GM06990 (cell line): ENCODE measurements at regions not wholly inside any gene's neighbourhood (a gene's known extent, or its start where the extent isn't known, plus 50 kb on each side); places are given as distances from the start of the nearest gene placed in this dataset.

Experiments
- DNase-seq: peaks from one replicate; pipeline ENCODE4 v3.0.0-alpha.2; 2011; ENCODE audit not compliant: insufficient read length; ENCODE audit errors: extremely low read depth
- H3K27me3 ChIP-seq: replicated peaks from 2 replicates; pipeline ENCODE4 v1.6.0; 2011; ENCODE audit warnings: low read length; ENCODE audit not compliant: control insufficient read depth, insufficient read depth
- H3K36me3 ChIP-seq: 2 replicates; pipeline ENCODE4 v1.5.1; 2011; ENCODE audit warnings: low read length; ENCODE audit not compliant: control insufficient read depth, insufficient read depth
- H3K4me3 ChIP-seq: replicated peaks from 2 replicates; pipeline ENCODE4 v1.5.1; 2011; ENCODE audit warnings: low read depth, mild to moderate bottlenecking, control low read depth, low read length
- TF ChIP-seq, protein P1 (sequence below): IDR thresholded peaks from 2 replicates; pipeline ENCODE4 v1.5.1; 2011; ENCODE audit warnings: low read length, control low read depth, mild to moderate bottlenecking, inconsistent platforms; ENCODE audit not compliant: insufficient read depth, poor library complexity, severe bottlenecking

DNA sequence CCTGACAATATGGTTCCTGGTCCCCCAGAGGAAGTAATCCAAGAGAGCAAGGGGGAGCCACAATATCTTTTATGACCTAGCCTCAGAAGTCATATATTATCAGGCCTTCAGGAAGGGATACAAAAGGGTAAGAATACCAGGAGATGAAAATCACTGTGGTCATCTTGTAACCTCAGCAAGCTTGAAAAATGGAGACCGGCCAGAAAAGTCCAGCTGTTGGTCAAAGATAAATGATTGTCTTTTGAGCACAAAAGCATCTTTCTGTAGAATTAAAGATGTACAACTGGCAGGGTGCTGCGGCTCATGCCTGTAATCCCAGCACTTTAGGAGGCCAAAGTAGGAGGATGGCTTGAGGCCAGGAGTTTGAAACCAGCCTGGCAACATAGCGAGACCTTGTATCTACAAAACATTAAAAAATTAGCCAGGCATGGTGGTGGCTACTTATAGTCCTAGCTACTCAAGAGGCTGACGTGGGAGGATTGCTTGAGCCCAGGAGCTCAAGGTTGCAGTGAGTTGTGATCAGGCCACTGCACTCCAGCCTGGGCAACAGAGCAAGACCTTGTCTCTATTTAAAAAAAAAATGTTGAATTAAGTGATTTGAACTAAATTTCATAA lies 118.0 kb upstream of the MARCKS start:
- TF ChIP-seq, protein P1, sequence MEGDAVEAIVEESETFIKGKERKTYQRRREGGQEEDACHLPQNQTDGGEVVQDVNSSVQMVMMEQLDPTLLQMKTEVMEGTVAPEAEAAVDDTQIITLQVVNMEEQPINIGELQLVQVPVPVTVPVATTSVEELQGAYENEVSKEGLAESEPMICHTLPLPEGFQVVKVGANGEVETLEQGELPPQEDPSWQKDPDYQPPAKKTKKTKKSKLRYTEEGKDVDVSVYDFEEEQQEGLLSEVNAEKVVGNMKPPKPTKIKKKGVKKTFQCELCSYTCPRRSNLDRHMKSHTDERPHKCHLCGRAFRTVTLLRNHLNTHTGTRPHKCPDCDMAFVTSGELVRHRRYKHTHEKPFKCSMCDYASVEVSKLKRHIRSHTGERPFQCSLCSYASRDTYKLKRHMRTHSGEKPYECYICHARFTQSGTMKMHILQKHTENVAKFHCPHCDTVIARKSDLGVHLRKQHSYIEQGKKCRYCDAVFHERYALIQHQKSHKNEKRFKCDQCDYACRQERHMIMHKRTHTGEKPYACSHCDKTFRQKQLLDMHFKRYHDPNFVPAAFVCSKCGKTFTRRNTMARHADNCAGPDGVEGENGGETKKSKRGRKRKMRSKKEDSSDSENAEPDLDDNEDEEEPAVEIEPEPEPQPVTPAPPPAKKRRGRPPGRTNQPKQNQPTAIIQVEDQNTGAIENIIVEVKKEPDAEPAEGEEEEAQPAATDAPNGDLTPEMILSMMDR, result no peak
- Histone ChIP-seq H3K4me3 (no peak overlapping the region), H3K27me3 (no peaks in the 10 kb centered on the region), H3K36me3 (no peaks in the 10 kb centered on the region)
- DNase-seq, result no peak

DNA sequence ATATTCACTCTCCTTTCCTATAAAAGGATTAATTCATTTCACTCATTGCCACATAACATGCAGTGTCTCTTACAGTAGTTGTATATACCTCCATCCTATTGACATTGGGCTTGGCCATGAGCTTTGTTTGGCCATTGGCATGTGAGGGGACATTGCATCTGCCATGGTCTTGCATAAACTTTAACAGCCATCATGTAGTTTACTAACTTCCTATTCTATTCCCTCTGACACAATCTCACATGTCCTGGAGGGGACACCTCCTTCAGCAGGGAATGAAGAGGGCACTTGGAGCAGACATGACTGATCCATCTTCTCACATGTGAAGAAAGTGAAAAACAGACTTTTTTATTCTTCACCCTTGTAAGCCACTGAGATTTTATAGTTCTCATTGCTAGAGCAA lies 115.5 kb upstream of the MARCKS start:
- H3K36me3 ChIP-seq, result no peaks in the 10 kb centered on the region
- DNase-seq, result no peak
- no peak overlapping the region for H3K4me3 ChIP-seq
- TF ChIP-seq, protein P1, result no peak
- no peaks in the 10 kb centered on the region for H3K27me3 ChIP-seq

DNA sequence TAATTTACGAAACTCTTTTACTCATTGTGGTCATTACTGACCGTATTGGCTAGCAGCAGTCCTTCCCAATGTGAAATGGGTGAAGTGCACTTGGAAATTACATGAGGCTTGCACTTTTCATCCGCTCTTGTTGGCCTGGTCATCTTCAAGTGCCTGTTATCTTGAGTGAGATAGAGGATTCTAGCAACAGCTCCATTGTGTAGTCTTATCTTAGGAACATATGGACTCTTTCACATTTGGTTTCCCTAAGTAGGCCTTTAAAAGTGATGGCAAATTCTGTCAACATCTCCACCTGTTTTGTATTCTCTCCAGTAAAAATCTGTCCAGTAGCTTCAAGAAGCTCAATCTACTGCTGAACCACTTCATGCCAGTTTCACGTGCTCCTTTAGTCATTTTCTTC lies 114.8 kb upstream of the MARCKS start:
- no peaks in the 10 kb centered on the region for H3K27me3 ChIP-seq
- no peak overlapping the region for H3K4me3 ChIP-seq
- no peak for DNase-seq
- H3K36me3 ChIP-seq, result no peaks in the 10 kb centered on the region
- TF ChIP-seq, protein P1, result no peak

DNA sequence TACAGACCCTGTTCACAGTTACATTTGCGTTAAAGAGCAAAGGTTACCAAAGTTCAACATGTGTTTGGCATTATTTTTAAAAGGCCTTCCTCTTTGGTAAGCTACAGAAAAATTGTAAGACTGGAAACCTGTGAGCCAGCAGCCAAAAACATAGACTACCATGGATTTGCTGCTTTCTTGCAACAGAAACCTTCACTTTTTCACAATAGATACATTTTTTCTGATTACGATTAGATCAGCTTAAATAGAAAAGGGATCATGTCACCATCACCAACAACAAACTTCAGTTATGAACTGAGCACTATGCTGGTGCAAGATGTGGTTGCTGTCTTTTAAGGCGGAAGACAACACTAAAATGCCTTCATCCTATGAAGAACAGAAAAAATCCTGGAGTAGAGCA lies 112.3 kb upstream of the MARCKS start:
- no peak for DNase-seq
- H3K4me3 ChIP-seq, result no peak overlapping the region
- TF ChIP-seq, protein P1, result no peak
- H3K27me3 ChIP-seq, result no peaks in the 10 kb centered on the region
- no peaks in the 10 kb centered on the region for H3K36me3 ChIP-seq

DNA sequence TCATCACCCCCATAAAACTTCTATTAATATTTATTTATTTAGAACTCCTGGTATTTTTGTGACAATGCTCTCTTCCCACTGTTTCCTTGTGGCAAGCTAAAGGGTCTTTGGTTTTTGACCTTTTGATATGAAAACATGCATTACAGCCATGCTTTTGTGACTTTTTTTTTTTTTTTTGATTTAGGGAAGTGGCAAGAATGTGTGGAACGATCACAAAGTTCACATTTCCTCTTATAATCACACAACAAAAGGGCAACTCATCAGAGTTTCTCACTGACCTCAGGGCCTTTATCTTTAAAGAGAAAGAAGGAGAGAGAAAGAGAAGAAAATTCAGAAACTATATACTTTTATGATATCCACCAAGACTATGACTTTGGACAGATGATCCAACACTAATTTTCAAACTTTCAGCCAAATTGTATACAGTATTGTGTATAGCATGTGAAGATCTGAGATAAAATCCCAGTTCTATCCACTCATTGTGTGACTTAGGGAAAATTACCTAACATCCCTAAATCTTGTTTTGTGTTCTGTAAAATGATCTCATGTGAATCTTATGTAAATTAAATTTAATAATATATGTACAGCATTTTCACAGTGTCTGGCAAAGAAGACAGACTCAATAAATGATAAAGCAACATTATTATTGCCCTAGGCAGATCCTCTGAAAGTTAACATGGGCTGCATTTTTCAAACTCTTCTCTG lies 106.8 kb upstream of the MARCKS start:
- no peaks in the 10 kb centered on the region for H3K27me3 ChIP-seq
- DNase-seq, result no peak
- H3K36me3 ChIP-seq, result no peaks in the 10 kb centered on the region
- TF ChIP-seq, protein P1, result no peak
- H3K4me3 ChIP-seq, result no peak overlapping the region
